ENCODE measurements at regions not wholly inside any gene's neighbourhood (a gene's known extent, or its start where the extent isn't known, plus 50 kb on each side); places are given as distances from the start of the nearest gene placed in this dataset.

GRCh38 chr12:67531501-67531900 is 117.0 kb upstream of the DYRK2 start:
- H3K27me3 ChIP-seq = no peaks in the 10 kb centered on the region
- no peak overlapping the region for H3K27ac ChIP-seq
- H3K4me1 ChIP-seq = peaks cover 0 to 11% (median 2%) of the 10 kb centered on the region in 4 donors
- DNase-seq = no peak
- no peak overlapping the region for H3K4me3 ChIP-seq
- H3K9me3 ChIP-seq = no peaks in the 10 kb centered on the region
- intact Hi-C loops (cut with DNase I; ENCODE audit: low total_unique reads) = no loop called here
- H3K36me3 ChIP-seq = no peaks in the 10 kb centered on the region
- TF ChIP-seq, protein P1, sequence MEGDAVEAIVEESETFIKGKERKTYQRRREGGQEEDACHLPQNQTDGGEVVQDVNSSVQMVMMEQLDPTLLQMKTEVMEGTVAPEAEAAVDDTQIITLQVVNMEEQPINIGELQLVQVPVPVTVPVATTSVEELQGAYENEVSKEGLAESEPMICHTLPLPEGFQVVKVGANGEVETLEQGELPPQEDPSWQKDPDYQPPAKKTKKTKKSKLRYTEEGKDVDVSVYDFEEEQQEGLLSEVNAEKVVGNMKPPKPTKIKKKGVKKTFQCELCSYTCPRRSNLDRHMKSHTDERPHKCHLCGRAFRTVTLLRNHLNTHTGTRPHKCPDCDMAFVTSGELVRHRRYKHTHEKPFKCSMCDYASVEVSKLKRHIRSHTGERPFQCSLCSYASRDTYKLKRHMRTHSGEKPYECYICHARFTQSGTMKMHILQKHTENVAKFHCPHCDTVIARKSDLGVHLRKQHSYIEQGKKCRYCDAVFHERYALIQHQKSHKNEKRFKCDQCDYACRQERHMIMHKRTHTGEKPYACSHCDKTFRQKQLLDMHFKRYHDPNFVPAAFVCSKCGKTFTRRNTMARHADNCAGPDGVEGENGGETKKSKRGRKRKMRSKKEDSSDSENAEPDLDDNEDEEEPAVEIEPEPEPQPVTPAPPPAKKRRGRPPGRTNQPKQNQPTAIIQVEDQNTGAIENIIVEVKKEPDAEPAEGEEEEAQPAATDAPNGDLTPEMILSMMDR (IDR thresholded peaks at IDR 0.05) = no peak

GRCh38 chr12:67533159-67533558 is 115.4 kb upstream of the DYRK2 start:
- Histone ChIP-seq H3K4me3 (no peak overlapping the region), H3K36me3 (no peaks in the 10 kb centered on the region), H3K27ac (no peak overlapping the region), H3K4me1 (peaks cover 0 to 11% (median 2%) of the 10 kb centered on the region in 4 donors), H3K27me3 (no peaks in the 10 kb centered on the region), H3K9me3 (no peaks in the 10 kb centered on the region)
- intact Hi-C loops (cut with DNase I; ENCODE audit: low total_unique reads) = no loop called here
- TF ChIP-seq, protein P1 (IDR thresholded peaks at IDR 0.05) = no peak
- no peak for DNase-seq

GRCh38 chr12:67534046-67534445 is 114.5 kb upstream of the DYRK2 start:
- TF ChIP-seq, protein P1 (IDR thresholded peaks at IDR 0.05) = no peak
- no peak for DNase-seq
- no peaks in the 10 kb centered on the region for H3K9me3 ChIP-seq
- H3K4me1 ChIP-seq = peaks cover 0 to 11% (median 2%) of the 10 kb centered on the region in 4 donors
- no peak overlapping the region for H3K27ac ChIP-seq
- H3K36me3 ChIP-seq = no peaks in the 10 kb centered on the region
- intact Hi-C loops (cut with DNase I; ENCODE audit: low total_unique reads) = no loop called here
- H3K4me3 ChIP-seq = no peak overlapping the region
- no peaks in the 10 kb centered on the region for H3K27me3 ChIP-seq

DNA sequence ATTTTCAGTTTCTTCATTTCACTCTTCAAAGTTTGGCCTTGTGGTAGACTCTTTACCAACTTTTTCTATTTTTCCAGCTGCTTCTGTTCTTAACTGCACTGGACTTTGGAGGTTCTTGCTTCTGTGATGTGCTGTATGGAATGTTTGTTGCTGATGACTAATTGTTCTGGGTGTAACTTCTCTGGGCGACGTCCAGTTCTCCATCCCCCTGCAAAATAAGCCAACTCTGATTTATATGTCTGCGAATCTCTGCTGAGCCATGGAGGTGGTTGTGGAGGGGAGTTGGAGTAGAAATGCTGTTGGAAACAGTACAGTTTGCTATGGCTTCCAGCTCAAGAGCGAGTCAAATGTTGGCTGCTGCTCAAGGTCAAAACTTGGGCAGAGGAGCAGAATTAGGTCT is 113.9 kb upstream of the DYRK2 start:
- H3K9me3 ChIP-seq = no peaks in the 10 kb centered on the region
- no peaks in the 10 kb centered on the region for H3K27me3 ChIP-seq
- no peak for DNase-seq
- TF ChIP-seq, protein P1 (IDR thresholded peaks at IDR 0.05) = no peak
- intact Hi-C loops (cut with DNase I; ENCODE audit: low total_unique reads) = no loop called here
- H3K27ac ChIP-seq = no peak overlapping the region
- no peak overlapping the region for H3K4me3 ChIP-seq
- peaks cover 0 to 11% (median 2%) of the 10 kb centered on the region in 4 donors for H3K4me1 ChIP-seq
- H3K36me3 ChIP-seq = no peaks in the 10 kb centered on the region

DNA sequence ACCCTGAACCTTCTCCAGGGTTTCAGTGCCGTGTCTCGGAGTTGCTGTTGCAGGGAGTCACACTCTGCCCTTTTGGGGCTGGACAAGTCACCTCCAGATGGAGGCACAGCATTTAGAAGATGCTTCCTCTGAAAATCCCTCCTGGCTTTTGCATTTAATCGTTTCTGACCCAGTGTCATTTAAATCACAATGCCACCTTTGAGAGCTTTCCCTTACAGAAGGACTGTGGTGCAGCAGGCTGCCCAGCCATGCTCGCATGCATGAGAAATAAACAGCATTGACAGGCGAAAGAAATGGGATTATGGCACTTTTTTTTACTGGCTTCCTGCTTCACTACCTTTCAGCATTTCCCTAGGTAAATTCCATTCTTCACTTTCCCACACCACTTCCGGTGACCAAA is 113.4 kb upstream of the DYRK2 start:
- no peaks in the 10 kb centered on the region for H3K9me3 ChIP-seq
- no peak overlapping the region for H3K27ac ChIP-seq
- no peak overlapping the region for H3K4me3 ChIP-seq
- H3K4me1 ChIP-seq = peaks cover 0 to 11% (median 2%) of the 10 kb centered on the region in 4 donors
- no peaks in the 10 kb centered on the region for H3K27me3 ChIP-seq
- no peak for DNase-seq
- no peaks in the 10 kb centered on the region for H3K36me3 ChIP-seq
- intact Hi-C loops (cut with DNase I; ENCODE audit: low total_unique reads) = no loop called here
- TF ChIP-seq, protein P1 (IDR thresholded peaks at IDR 0.05) = no peak

DNA sequence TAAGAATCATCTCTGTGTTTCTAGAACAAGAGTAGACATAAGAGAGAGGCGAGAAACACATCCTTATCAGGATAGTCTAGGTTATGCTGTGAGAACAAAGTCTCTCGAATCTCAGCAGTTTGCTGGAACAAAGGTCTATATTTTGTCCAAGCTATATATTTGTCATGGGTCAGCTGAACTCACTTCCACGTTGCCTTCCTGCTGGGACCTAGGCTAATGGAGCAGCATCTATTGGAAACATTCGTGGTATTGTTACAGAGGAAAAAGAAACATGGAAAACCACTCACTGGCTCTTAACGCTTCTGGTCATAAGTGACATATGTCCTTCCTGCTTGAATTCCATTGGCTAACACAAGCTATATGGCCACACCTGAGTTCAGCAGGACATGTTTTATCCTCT is 112.6 kb upstream of the DYRK2 start:
- intact Hi-C loops (cut with DNase I; ENCODE audit: low total_unique reads) = no loop called here
- Histone ChIP-seq H3K4me1 (peaks cover 0 to 11% (median 2%) of the 10 kb centered on the region in 4 donors), H3K27ac (no peak overlapping the region), H3K36me3 (no peaks in the 10 kb centered on the region), H3K27me3 (no peaks in the 10 kb centered on the region), H3K9me3 (no peaks in the 10 kb centered on the region), H3K4me3 (no peak overlapping the region)
- TF ChIP-seq, protein P1 (IDR thresholded peaks at IDR 0.05) = no peak
- no peak for DNase-seq

Data from tibial artery (tissue), 4 donors.